H1 (cell line): ENCODE measurements at regions not wholly inside any gene's neighbourhood (a gene's known extent, or its start where the extent isn't known, plus 50 kb on each side); places are given as distances from the start of the nearest gene placed in this dataset.

Source experiments
- CTCF ChIA-PET: fragments of 300-600 bp; sonication (Branson Sonifier 250); formaldehyde crosslinking; loops from one replicate; lab custom pipeline; 2021; ENCODE audit not compliant: partially characterized antibody; lab: Charles Lee
- POLR2A ChIA-PET: fragments of 300-600 bp; sonication (Branson Sonifier 250); formaldehyde crosslinking; loops from one replicate; lab custom pipeline; 2021; ENCODE audit warnings: inconsistent platforms; ENCODE audit not compliant: partially characterized antibody; lab: Charles Lee
- DNase-seq, 2 experiments: peaks; one replicate each; pipeline versions ENCODE4 v3.0.0 to v3.0.0-alpha.2; 2010 to 2022; ENCODE audit warnings: low spot score in 2 of 2, low read depth in 1 of 2, mixed read lengths in 1 of 2
- FAIRE-seq: peaks from 2 replicates; lab custom pipeline; 2011; peaks lifted over from hg19 to GRCh38; lab: Jason Lieb, UNC
- H2AFZ ChIP-seq: 2 replicates; pipeline ENCODE4 v1.8.1; 2012; ENCODE audit warnings: low read length, inconsistent platforms
- H2AK5ac ChIP-seq: 2 replicates; pipeline ENCODE4 v1.6.1; 2013; ENCODE audit warnings: low read depth, low read length
- H2BK120ac ChIP-seq: replicated peaks from 2 replicates; pipeline ENCODE3; 2013; ENCODE audit warnings: low read depth, low read length, inconsistent platforms
- H2BK12ac ChIP-seq: 2 replicates; pipeline ENCODE4 v1.6.1; 2013; ENCODE audit warnings: low read depth, low read length
- H2BK15ac ChIP-seq: 2 replicates; pipeline ENCODE4 v1.6.1; 2013; ENCODE audit warnings: low read length
- H2BK20ac ChIP-seq: 2 replicates; pipeline ENCODE4 v1.6.1; 2013; ENCODE audit warnings: low read length
- H2BK5ac ChIP-seq: 2 replicates; pipeline ENCODE4 v1.6.1; 2013; ENCODE audit warnings: low read depth, low read length
- H3K14ac ChIP-seq: 2 replicates; pipeline ENCODE4 v1.6.1; 2013; ENCODE audit warnings: inconsistent platforms; ENCODE audit not compliant: insufficient read length
- H3K18ac ChIP-seq: 2 replicates; pipeline ENCODE4 v1.6.1; 2013; ENCODE audit warnings: low read length; ENCODE audit errors: extremely low read depth
- H3K23ac ChIP-seq: 2 replicates; pipeline ENCODE4 v1.6.1; 2013; ENCODE audit warnings: inconsistent platforms; ENCODE audit not compliant: insufficient read length
- H3K23me2 ChIP-seq: 2 replicates; pipeline ENCODE4 v1.6.1; 2013; ENCODE audit warnings: low read depth, low read length
- H3K27ac ChIP-seq: 2 replicates; pipeline ENCODE4 v1.6.1; 2011; ENCODE audit warnings: low read depth, low read length, inconsistent platforms
- H3K27me3 ChIP-seq, 4 experiments: replicated peaks in 1 of 4; 1 replicate in 1 of 4; 2 replicates in 3 of 4; pipeline versions ENCODE4 v1.6.1 to v1.8.1; 2011 to 2013; ENCODE audit warnings: low read length in 3 of 4, mild to moderate bottlenecking in 3 of 4, inconsistent platforms in 2 of 4, mixed read lengths in 2 of 4, moderate library complexity in 1 of 4; ENCODE audit not compliant: control insufficient read depth in 3 of 4, insufficient read depth in 3 of 4; ENCODE audit errors: extremely low read depth in 1 of 4
- H3K36me3 ChIP-seq, 4 experiments: 2 replicates each; pipeline versions ENCODE4 v1.6.1 to v1.8.1; 2011 to 2013; ENCODE audit warnings: mild to moderate bottlenecking in 4 of 4, low read length in 3 of 4, moderate library complexity in 2 of 4, control low read depth in 1 of 4, inconsistent platforms in 1 of 4; ENCODE audit not compliant: insufficient read depth in 4 of 4, control insufficient read depth in 2 of 4
- H3K4ac ChIP-seq: replicated peaks from 2 replicates; pipeline ENCODE3; 2013; ENCODE audit warnings: low read length, low read depth, mixed read lengths, inconsistent platforms; ENCODE audit not compliant: insufficient read length
- H3K4me1 ChIP-seq, 4 experiments: replicated peaks in 1 of 4; 1 replicate in 1 of 4; 2 replicates in 3 of 4; pipeline versions ENCODE4 v1.6.1 to v1.8.1; 2011 to 2013; ENCODE audit warnings: low read length in 3 of 4, inconsistent platforms in 2 of 4, mixed read lengths in 1 of 4; ENCODE audit not compliant: insufficient read depth in 4 of 4, control insufficient read depth in 3 of 4
- H3K4me2 ChIP-seq, 2 experiments: 2 replicates each; pipeline versions ENCODE4 v1.6.1 to v1.8.1; 2011 to 2013; ENCODE audit warnings: low read depth in 2 of 2, low read length in 2 of 2, control low read depth in 1 of 2, inconsistent platforms in 1 of 2, mild to moderate bottlenecking in 1 of 2; ENCODE audit not compliant: insufficient read depth in 1 of 2
- H3K4me3 ChIP-seq, 4 experiments: fragments of 200-600, 300-600 bp in 1 of 4; sonication (generic), shearing (Covaris generic), sonication (Bioruptor Twin) in 1 of 4; 2 replicates each; pipeline versions ENCODE4 v1.5.1 to v1.8.1; 2011 to 2016; ENCODE audit warnings: low read length in 4 of 4, low read depth in 3 of 4, control low read depth in 2 of 4, inconsistent platforms in 2 of 4, mild to moderate bottlenecking in 2 of 4, mixed read lengths in 1 of 4, moderate library complexity in 1 of 4; ENCODE audit not compliant: insufficient read depth in 2 of 4; ENCODE audit errors: extremely low read depth in 1 of 4
- H3K56ac ChIP-seq: replicated peaks from 2 replicates; pipeline ENCODE3; 2013; ENCODE audit warnings: low read depth, mild to moderate bottlenecking, mixed read lengths, low read length, inconsistent platforms; ENCODE audit not compliant: insufficient read length
- H3K79me1 ChIP-seq: 2 replicates; pipeline ENCODE4 v1.6.1; 2013; ENCODE audit warnings: low read depth, low read length, control low read depth
- H3K79me2 ChIP-seq, 2 experiments: 2 replicates each; pipeline versions ENCODE4 v1.6.1 to v1.8.1; 2012 to 2013; ENCODE audit warnings: low read length in 2 of 2, mild to moderate bottlenecking in 2 of 2, inconsistent platforms in 1 of 2; ENCODE audit not compliant: insufficient read depth in 2 of 2, control insufficient read depth in 1 of 2
- H3K9ac ChIP-seq, 4 experiments: replicated peaks in 1 of 4; 1 replicate in 1 of 4; 2 replicates in 3 of 4; pipeline versions ENCODE4 v1.6.1 to v1.8.1; 2011 to 2013; ENCODE audit warnings: low read depth in 3 of 4, low read length in 3 of 4, control low read depth in 2 of 4, mild to moderate bottlenecking in 2 of 4, moderate library complexity in 2 of 4, inconsistent platforms in 1 of 4; ENCODE audit errors: extremely low read depth in 1 of 4
- H3K9me3 ChIP-seq, 2 experiments: 2 replicates each; pipeline versions ENCODE4 v1.6.1 to v1.8.1; 2012 to 2013; ENCODE audit warnings: mild to moderate bottlenecking in 2 of 2, moderate library complexity in 2 of 2, control low read depth in 1 of 2, inconsistent platforms in 1 of 2, low read depth in 1 of 2, low read length in 1 of 2, mixed read lengths in 1 of 2; ENCODE audit not compliant: insufficient read depth in 2 of 2
- H4K20me1 ChIP-seq, 2 experiments: replicated peaks in 1 of 2; 2 replicates each; pipeline versions ENCODE3 to v1.8.1; 2011 to 2013; ENCODE audit warnings: inconsistent platforms in 2 of 2, low read length in 2 of 2, mild to moderate bottlenecking in 1 of 2; ENCODE audit not compliant: insufficient read depth in 2 of 2, control insufficient read depth in 1 of 2
- H4K5ac ChIP-seq: 2 replicates; pipeline ENCODE4 v1.6.1; 2013; ENCODE audit warnings: low read length, low read depth, mixed read lengths, inconsistent platforms; ENCODE audit not compliant: insufficient read length
- H4K8ac ChIP-seq: 2 replicates; pipeline ENCODE4 v1.8.0; 2013; ENCODE audit warnings: mild to moderate bottlenecking, moderate library complexity, low read length, inconsistent platforms; ENCODE audit not compliant: insufficient read depth; ENCODE audit errors: extremely low read depth
- H4K91ac ChIP-seq: replicated peaks from 2 replicates; pipeline ENCODE3; 2013; ENCODE audit warnings: low read length, mixed read lengths, inconsistent platforms; ENCODE audit not compliant: insufficient read length
- TBP ChIP-seq: IDR thresholded peaks from 2 replicates; pipeline ENCODE4 v1.6.1; 2011; ENCODE audit warnings: low read depth, low read length, improper control_type of control experiment
- WGBS, 2 experiments: shearing (Covaris generic) in 1 of 2; methylation state at CpG; one replicate each; pipeline versions ENCODE4 v1.1.6 to v1.1.7; 2013 to 2015; ENCODE audit warnings: low lambda C conversion rate in 2 of 2, mixed read lengths in 2 of 2, inconsistent platforms in 1 of 2, low coverage in 1 of 2, missing lambda C conversion rate in 1 of 2; ENCODE audit not compliant: insufficient replicate concordance in 2 of 2, insufficient coverage in 1 of 2, insufficient read length in 1 of 2; ENCODE audit errors: extremely low coverage in 1 of 2, missing lambda C conversion rate in 1 of 2; 5-methylcytosine and 5-hydroxymethylcytosine counted together

DNA sequence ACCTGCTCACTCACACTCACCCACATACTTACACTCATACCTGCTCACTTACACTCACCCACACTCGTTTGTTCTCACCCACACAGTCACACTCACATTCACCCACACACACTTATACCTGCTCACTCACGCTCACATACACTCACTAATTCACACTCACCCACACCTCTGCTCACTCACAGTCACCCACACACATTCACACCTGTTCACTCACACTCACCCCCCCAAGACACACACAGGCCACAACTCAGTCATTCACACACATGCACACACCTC, 436.2 kb downstream of the BCL11B start:
- no peak overlapping the region; the same call in 1 of the 2 replicates for H3K18ac ChIP-seq
- 85 to 100% methylated on average over 1 to 2 of the region's 2 CpGs for WGBS, 2 experiments
- H2BK12ac ChIP-seq = peak overlapping the region; percentile 98; the same call in 1 of the 2 replicates
- no peaks in the 10 kb centered on the region for H3K79me1 ChIP-seq
- H2BK120ac ChIP-seq = no peak overlapping the region
- H3K9ac ChIP-seq = no peak overlapping the region
- no peak overlapping the region for H2BK5ac ChIP-seq
- H3K27me3 ChIP-seq = no peaks in the 10 kb centered on the region
- H3K56ac ChIP-seq = no peak overlapping the region
- peaks cover 0 to 3% (median 0%) of the 10 kb centered on the region in 4 experiments; a peak in 1 of 7 replicates for H3K4me1 ChIP-seq
- peak overlapping the region; percentile 81; the same call in 1 of the 2 replicates for H2BK15ac ChIP-seq
- peaks cover 2 to 9% of the 10 kb centered on the region in 2 experiments for H3K9me3 ChIP-seq
- no peaks in the 10 kb centered on the region for H3K79me2 ChIP-seq
- no peak overlapping the region for H3K4ac ChIP-seq
- H4K91ac ChIP-seq = peak overlapping the region; percentile 39
- ChIA-PET POLR2A (no interaction called here), CTCF (no interaction called here)
- peaks cover 12% of the 10 kb centered on the region for H3K23me2 ChIP-seq
- no peak for TF ChIP-seq TBP
- H3K4me2 ChIP-seq = no peak overlapping the region
- no peak overlapping the region for H2AFZ ChIP-seq
- no peak for FAIRE-seq
- peak overlapping the region; percentile 87 for H2BK20ac ChIP-seq
- H4K8ac ChIP-seq = no peak overlapping the region
- H4K20me1 ChIP-seq = peaks cover 0 to 8% of the 10 kb centered on the region in 2 experiments
- H3K14ac ChIP-seq = no peak overlapping the region
- H3K23ac ChIP-seq = peak overlapping the region; percentile 84
- no peaks in the 10 kb centered on the region for H3K36me3 ChIP-seq
- H2AK5ac ChIP-seq = peak overlapping the region; percentile 100; the same call in 1 of the 2 replicates
- H3K27ac ChIP-seq = no peak overlapping the region
- H4K5ac ChIP-seq = no peak overlapping the region
- no peak for DNase-seq
- no peak overlapping the region for H3K4me3 ChIP-seq
